GM12878 (cell line): ENCODE measurements at regions not wholly inside any gene's neighbourhood (a gene's known extent, or its start where the extent isn't known, plus 50 kb on each side); places are given as distances from the start of the nearest gene placed in this dataset.

Source experiments
- ATAC-seq: fragments of 200-7000 bp; cut with Tn5 transposase; 3 replicates; pipeline ENCODE4 v1.9.1; 2020; ENCODE audit warnings: mild to moderate bottlenecking, moderate library complexity
- BruUV-seq: library from RNA; stranded (reverse); fragments of 400-500 nt; replicated peaks from 2 replicates; lab custom pipeline; 2021; lab: Mats Ljungman, UMichigan
- CTCF ChIA-PET: fragments of 300-600 bp; sonication (Branson Sonifier 250); formaldehyde crosslinking; extraction: SDS; loops from one replicate; lab custom pipeline; 2021; ENCODE audit warnings: inconsistent platforms; lab: Yijun Ruan, JAX
- POLR2A ChIA-PET: fragments of 350-600 bp; formaldehyde crosslinking; extraction: SDS; loops from one replicate; lab custom pipeline; 2021; ENCODE audit warnings: inconsistent platforms; lab: Charles Lee
- RAD21 ChIA-PET: fragments of 300-600 bp; sonication (Branson Sonifier 250); formaldehyde crosslinking; loops from one replicate; lab custom pipeline; 2023; ENCODE audit warnings: antibody characterized with exemption; ENCODE audit not compliant: unreplicated experiment; lab: Charles Lee
- SMC1A ChIA-PET: fragments of 300-600 bp; sonication (Branson Sonifier 250); formaldehyde crosslinking; loops from one replicate; lab custom pipeline; 2023; ENCODE audit not compliant: unreplicated experiment, uncharacterized antibody; lab: Charles Lee
- DNase-seq: peaks from one replicate; pipeline ENCODE4 v3.0.0-alpha.2; 2011; ENCODE audit warnings: low read depth, low spot score
- FAIRE-seq: peaks from 3 replicates; lab custom pipeline; 2011; peaks lifted over from hg19 to GRCh38; lab: Jason Lieb, UNC
- H2AFZ ChIP-seq: 2 replicates; pipeline ENCODE4 v1.6.0; 2011; ENCODE audit warnings: low read depth, low read length, control low read depth; ENCODE audit not compliant: control insufficient read depth
- H3K27ac ChIP-seq: 2 replicates; pipeline ENCODE4 v1.5.1; 2011; ENCODE audit warnings: control low read depth; ENCODE audit not compliant: control insufficient read depth, insufficient read depth
- H3K27me3 ChIP-seq, 2 experiments: replicated peaks in 1 of 2; 2 replicates each; pipeline versions ENCODE4 v1.6.0 to v1.6.1; 2011; ENCODE audit warnings: low read length in 1 of 2; ENCODE audit not compliant: control insufficient read depth in 2 of 2, insufficient read depth in 2 of 2
- H3K36me3 ChIP-seq, 2 experiments: 2 replicates each; pipeline ENCODE4 v1.5.1; 2011; ENCODE audit warnings: low read length in 1 of 2; ENCODE audit not compliant: control insufficient read depth in 2 of 2, insufficient read depth in 2 of 2
- H3K4me1 ChIP-seq: 2 replicates; pipeline ENCODE4 v1.6.1; 2011; ENCODE audit warnings: mild to moderate bottlenecking, low read length, moderate library complexity, mixed read lengths; ENCODE audit not compliant: control insufficient read depth, insufficient read depth
- H3K4me2 ChIP-seq: 2 replicates; pipeline ENCODE4 v1.6.0; 2011; ENCODE audit warnings: control low read depth; ENCODE audit not compliant: control insufficient read depth, insufficient read depth
- H3K4me3 ChIP-seq: fragments of 200-600 bp; sonication (generic); 2 replicates; pipeline ENCODE4 v1.5.1; 2016
- H3K79me2 ChIP-seq: 2 replicates; pipeline ENCODE4 v1.6.0; 2011; ENCODE audit warnings: low read length; ENCODE audit not compliant: control insufficient read depth, insufficient read depth
- H3K9ac ChIP-seq: 2 replicates; pipeline ENCODE4 v1.8.0; 2011; ENCODE audit warnings: low read length, control low read depth, mixed read lengths; ENCODE audit not compliant: control insufficient read depth, insufficient read depth
- H3K9me3 ChIP-seq: replicated peaks from 3 replicates; pipeline ENCODE4 v1.5.1; 2011; ENCODE audit warnings: mild to moderate bottlenecking, low read length; ENCODE audit not compliant: control insufficient read depth, insufficient read depth
- H4K20me1 ChIP-seq: 2 replicates; pipeline ENCODE4 v1.6.0; 2011; ENCODE audit not compliant: control insufficient read depth, insufficient read depth
- CHD1 ChIP-seq: IDR thresholded peaks from 2 replicates; pipeline ENCODE4 v1.6.1; 2012; ENCODE audit warnings: low read depth, low read length, improper control_type of control experiment
- EP300 ChIP-seq, 2 experiments: fragments of 150-350 bp in 1 of 2; IDR thresholded peaks; 2 replicates each; pipeline ENCODE4 v1.6.1; 2011 to 2012; ENCODE audit warnings: low read depth in 2 of 2, low read length in 2 of 2, borderline replicate concordance in 1 of 2, improper control_type of control experiment in 1 of 2, inconsistent platforms in 1 of 2; ENCODE audit not compliant: control insufficient read depth in 1 of 2
- ETV6 ChIP-seq, 2 experiments: fragments of 450-650 bp in 1 of 2; IDR thresholded peaks in 1 of 2; conservative IDR thresholded peaks in 1 of 2; 2 replicates each; pipeline ENCODE4 v1.6.1; 2014; ENCODE audit warnings: antibody characterized with exemption in 1 of 2, borderline replicate concordance in 1 of 2, low read depth in 1 of 2, mild to moderate bottlenecking in 1 of 2, moderate library complexity in 1 of 2
- IRF4 ChIP-seq: IDR thresholded peaks from 2 replicates; pipeline ENCODE4 v1.6.1; 2011; ENCODE audit warnings: low read depth, low read length
- MTA3 ChIP-seq: IDR thresholded peaks from 2 replicates; pipeline ENCODE4 v1.6.1; 2012; ENCODE audit warnings: low read length, inconsistent platforms, borderline replicate concordance
- MYC ChIP-seq: IDR thresholded peaks from 2 replicates; pipeline ENCODE4 v1.6.1; 2011; ENCODE audit warnings: mild to moderate bottlenecking, low read length, moderate library complexity, inconsistent platforms; ENCODE audit not compliant: insufficient read depth, insufficient replicate concordance, insufficient read length, severe bottlenecking
- NFIC ChIP-seq: IDR thresholded peaks from 2 replicates; pipeline ENCODE4 v1.6.1; 2012; ENCODE audit warnings: low read depth, mild to moderate bottlenecking, inconsistent platforms, low read length, moderate library complexity
- RAD51 ChIP-seq: fragments of 450-650 bp; IDR thresholded peaks from 2 replicates; pipeline ENCODE4 v1.6.1; 2016; ENCODE audit warnings: moderate library complexity, mild to moderate bottlenecking, inconsistent platforms
- WGBS: methylation state at CpG from one replicate; pipeline ENCODE4 v1.1.6; 2016; ENCODE audit warnings: low lambda C conversion rate; ENCODE audit not compliant: insufficient replicate concordance, insufficient coverage; ENCODE audit errors: missing lambda C conversion rate; 5-methylcytosine and 5-hydroxymethylcytosine counted together
- in situ Hi-C: fragments of 300-500 bp; cut with MboI; formaldehyde crosslinking; loops from 9 replicates; pipeline ENCODE4 v1.14.3; 2018; ENCODE audit warnings: mixed read lengths
- intact Hi-C: fragments of 100-400 bp; cut with micrococcal nuclease; formaldehyde crosslinking; loops from one replicate; pipeline ENCODE4 v1.14.2; 2022; ENCODE audit not compliant: unreplicated experiment
- TF ChIP-seq, protein P1 (sequence below): IDR thresholded peaks from 2 replicates; pipeline ENCODE4 v1.6.1; 2011; ENCODE audit warnings: low read depth, mild to moderate bottlenecking, low read length, moderate library complexity, borderline replicate concordance; ENCODE audit errors: extremely low read depth

DNA sequence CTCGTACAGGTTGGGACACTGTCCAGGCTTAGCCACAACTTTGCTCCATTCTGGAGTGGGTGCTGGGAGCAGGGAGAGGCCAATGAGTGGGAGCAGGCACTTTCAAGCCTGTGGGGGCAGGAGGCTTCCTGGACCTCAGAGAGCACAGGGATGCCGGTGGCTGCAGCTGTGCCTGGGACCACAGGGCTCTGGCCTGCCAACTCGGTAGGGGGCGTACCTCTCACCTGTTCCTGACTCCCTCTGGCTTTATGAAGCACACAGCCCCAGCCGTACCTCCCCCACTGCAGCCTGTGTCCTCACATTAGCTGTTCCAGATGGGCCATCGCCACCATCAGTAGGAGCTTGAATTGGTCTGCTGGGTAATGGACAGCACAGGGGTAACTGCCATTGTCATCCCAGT, 278.7 kb upstream of the KLHL1 start (continued):
- no peak for TF ChIP-seq NFIC

DNA sequence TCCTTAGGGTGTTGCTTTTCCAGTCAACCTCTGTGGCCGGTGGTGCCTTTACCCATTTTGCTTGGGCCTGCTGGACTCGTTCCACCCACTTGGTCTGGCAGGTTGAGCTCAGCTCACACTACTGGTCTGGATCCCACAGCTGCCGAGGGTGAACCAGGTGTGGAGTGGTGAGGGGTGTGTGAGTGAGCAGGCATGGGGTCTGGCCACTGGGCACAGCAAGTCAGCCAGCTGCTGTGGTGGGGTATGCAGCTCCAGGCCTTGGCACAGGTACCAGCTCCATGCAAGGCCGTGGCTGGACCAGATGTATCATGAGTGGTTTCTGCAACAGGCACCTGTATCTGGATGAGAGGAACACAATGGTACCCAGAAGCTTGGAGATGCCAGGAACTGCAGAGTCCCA, 277.6 kb upstream of the KLHL1 start:
- Histone ChIP-seq H3K27ac (no peak overlapping the region), H3K27me3 (no peaks in the 10 kb centered on the region), H3K36me3 (no peaks in the 10 kb centered on the region), H2AFZ (no peak overlapping the region), H3K4me1 (no peaks in the 10 kb centered on the region), H3K9ac (no peak overlapping the region), H3K4me2 (no peak overlapping the region), H3K9me3 (no peaks in the 10 kb centered on the region), H3K79me2 (no peaks in the 10 kb centered on the region), H3K4me3 (no peak overlapping the region), H4K20me1 (no peaks in the 10 kb centered on the region)
- DNase-seq, result no peak
- ChIA-PET RAD21 (no interaction called here), SMC1A (no interaction called here), POLR2A (no interaction called here), CTCF (no interaction called here)
- intact Hi-C loops (no loop called here), in situ Hi-C loops (no loop called here)
- TF ChIP-seq EP300 (IDR thresholded peaks at IDR 0.05; ENCODE audit: borderline replicate concordance in 1 of 2, control insufficient read depth in 1 of 2, low read depth in 2 of 2, low read length in 2 of 2), result no peak
- TF ChIP-seq ETV6 (conservative IDR thresholded peaks at IDR 0.05 in 1 of 2, IDR thresholded peaks at IDR 0.05 in 1 of 2; ENCODE audit: borderline replicate concordance in 1 of 2, low read depth in 1 of 2), result no peak
- no peak for TF ChIP-seq MYC
- TF ChIP-seq MTA3, result no peak
- no peak for TF ChIP-seq CHD1
- TF ChIP-seq RAD51, result no peak
- TF ChIP-seq, protein P1, sequence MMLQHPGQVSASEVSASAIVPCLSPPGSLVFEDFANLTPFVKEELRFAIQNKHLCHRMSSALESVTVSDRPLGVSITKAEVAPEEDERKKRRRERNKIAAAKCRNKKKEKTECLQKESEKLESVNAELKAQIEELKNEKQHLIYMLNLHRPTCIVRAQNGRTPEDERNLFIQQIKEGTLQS, result no peak
- no peak for TF ChIP-seq IRF4
- FAIRE-seq, result no peak
- no TSS peak for BruUV-seq
- WGBS, result 21% methylated on average over 4 of the region's 4 CpGs
- no peak for ATAC-seq
